Non-pigmented ciliary epithelial cell (primary cell): ENCODE measurements at regions not wholly inside any gene's neighbourhood (a gene's known extent, or its start where the extent isn't known, plus 50 kb on each side); places are given as distances from the start of the nearest gene placed in this dataset.

Experiments used
- DNase-seq: peaks from one replicate; pipeline ENCODE4 v3.0.0-alpha.2; 2010; ENCODE audit warnings: low read depth

DNA sequence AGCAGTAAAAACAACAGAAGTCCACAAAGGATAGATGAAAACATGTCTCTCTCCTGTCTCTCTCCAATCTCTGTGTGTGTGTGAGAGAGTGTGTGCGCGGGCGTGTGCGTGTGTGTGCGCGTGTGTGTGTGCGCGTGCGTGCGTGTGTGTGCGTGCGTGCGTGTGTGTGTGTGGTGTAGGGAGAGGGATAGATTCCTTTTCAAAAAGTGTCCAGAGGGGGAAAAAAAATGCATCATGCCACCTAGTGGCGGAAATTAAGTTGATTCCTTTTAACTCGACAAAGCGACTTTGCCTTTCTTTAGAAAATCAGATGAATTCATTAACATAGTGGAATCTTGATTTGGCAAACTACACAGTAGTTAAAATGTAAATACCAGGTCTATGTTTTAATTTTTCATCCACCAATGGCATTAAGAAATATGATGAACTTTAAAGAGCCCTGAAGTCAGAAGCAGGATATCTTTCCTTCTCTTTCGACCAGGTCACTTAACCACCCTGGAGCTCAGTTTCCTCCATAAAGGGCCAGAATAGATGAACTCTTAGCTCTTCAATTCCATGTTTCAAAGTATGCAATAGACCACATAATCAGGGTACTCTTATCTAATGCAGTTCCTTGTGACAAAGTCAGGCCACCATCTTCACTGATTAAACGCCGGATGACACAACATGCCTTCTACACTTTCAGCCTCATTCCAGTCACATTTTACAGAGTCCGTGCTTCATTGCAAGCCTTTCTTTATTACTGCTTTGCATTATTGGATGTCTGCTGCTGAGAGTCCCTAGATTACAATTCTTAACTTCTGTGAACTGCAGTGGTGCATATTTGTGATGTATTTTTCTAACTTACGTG is 162.8 kb downstream of the FBXO8 start:
- peak; percentile 38 for DNase-seq

GRCh38 chr4:174119830-174120229 is 163.6 kb downstream of the FBXO8 start:
- no peak for DNase-seq

- peak; percentile 6 for DNase-seq
Observed at GRCh38 chr4:174119051-174119450, 164.4 kb downstream of the FBXO8 start.

GRCh38 chr4:174118171-174118570 is 165.3 kb downstream of the FBXO8 start:
- no peak for DNase-seq

- DNase-seq, result no peak
Observed at GRCh38 chr4:174117445-174117844, 166.0 kb downstream of the FBXO8 start.

- no peak for DNase-seq
Observed at GRCh38 chr4:174116021-174116420, 167.4 kb downstream of the FBXO8 start.

GRCh38 chr4:174111422-174111821 is 172.0 kb downstream of the FBXO8 start:
- DNase-seq, result no peak

DNA sequence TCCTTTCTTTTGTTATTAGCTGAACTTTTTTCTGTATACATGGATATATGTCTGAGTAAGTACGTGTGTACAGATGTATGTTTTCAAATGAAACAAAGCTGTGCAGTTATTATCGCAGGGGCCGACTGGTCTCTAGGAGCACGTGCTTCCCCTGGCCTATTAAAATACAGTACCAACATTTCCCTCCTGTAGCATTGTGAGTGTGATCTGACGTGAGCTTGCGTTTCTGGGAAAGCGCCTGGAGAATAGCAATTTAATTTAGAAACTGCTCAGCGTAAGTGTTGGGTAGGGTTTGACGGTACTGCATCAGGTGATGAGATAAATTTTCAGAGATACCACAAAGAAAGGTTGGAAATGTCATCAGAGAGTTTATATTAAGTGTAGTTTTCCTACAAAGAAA is 173.3 kb downstream of the FBXO8 start:
- no peak for DNase-seq

DNA sequence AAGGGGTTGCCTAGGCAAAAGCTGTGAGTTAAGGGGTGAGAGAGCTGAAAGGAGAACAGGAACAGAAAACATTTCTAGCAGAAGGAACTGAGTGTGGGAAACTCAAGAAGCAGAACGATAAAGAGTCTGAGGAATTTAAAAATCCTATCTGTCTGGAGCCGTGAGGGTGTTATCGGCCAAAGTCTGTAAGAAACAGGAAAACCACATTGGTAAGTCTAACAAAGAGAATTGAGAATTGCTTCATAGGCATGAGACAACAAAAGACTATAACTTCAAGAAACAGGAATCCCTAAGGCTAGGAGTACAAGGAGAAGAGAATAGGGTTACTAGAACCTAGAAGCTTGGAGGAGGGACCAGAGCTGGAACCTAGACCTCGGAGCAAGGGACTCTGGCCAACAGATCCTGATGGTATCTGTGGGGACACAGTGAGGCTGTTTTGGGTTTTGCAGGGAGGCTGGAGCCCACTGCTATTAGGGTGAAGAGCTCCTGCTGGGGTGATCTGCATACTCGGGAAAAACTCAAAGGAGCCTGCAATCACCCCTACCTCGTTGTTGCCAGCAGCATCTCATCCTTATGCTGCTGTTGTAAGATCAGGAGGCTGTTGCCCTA is 175.6 kb downstream of the FBXO8 start:
- no peak for DNase-seq

DNA sequence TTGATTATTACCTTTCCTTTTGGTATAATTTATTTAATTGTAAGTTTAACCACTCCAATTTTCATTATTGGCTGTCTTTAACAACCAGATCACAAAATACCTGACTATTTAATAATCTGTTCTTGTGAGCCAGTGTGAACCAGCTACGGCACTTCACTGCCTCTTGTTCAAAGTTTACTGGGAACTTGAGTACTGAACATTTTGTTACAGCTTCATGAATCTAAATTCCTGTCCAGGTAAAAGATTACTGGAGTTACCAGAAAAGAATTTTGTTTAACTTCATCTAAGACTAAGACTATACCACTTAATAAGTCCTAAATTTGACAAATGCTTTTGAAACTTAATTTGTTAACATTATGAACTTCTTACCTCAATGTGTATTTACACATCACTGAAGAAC is 178.3 kb downstream of the FBXO8 start:
- no peak for DNase-seq

GRCh38 chr4:174100910-174101309 is 182.6 kb downstream of the FBXO8 start:
- DNase-seq, result no peak

DNA sequence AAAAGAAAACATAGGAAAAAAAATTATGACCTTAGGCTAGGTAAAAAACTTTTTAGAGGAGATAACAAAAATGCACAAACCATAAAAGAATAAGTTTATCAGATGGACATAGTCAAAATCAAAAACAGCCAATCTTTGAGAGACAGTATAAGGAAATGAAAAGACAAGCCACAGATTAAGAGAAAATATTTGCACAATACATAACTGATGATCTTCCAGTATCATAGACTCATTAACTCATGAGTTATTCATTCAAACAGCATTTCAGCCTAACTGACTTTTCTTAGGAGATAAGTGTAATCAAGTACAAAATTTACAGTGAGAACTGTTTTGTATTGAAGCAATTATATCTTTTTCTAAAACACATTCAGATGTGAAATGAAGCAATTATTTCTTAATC is 183.8 kb downstream of the FBXO8 start:
- DNase-seq, result no peak

DNA sequence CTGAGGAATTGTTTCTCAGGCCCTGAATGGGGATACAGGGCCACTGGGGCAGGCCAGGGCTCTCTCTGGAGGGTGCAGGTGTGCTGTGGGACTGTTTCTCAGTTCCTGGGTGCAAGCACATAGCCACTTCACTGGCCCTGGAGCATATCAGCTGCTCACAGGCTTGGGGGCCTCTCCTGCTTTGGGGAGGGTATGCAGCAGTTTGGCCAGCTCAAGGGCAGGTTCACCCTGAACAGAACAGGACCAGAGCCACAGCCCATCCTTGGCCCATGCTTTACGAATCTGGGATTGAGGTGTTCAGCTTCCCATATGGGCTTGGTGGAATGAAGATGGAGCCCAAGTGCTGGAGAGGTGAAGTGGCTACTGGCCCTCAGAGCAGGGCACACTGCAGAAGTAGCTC is 186.5 kb downstream of the FBXO8 start:
- no peak for DNase-seq

- DNase-seq, result no peak
Observed at GRCh38 chr4:174096456-174096855, 187.0 kb downstream of the FBXO8 start.

- DNase-seq, result no peak
Observed at GRCh38 chr4:174091130-174091529, 192.3 kb downstream of the FBXO8 start.

DNA sequence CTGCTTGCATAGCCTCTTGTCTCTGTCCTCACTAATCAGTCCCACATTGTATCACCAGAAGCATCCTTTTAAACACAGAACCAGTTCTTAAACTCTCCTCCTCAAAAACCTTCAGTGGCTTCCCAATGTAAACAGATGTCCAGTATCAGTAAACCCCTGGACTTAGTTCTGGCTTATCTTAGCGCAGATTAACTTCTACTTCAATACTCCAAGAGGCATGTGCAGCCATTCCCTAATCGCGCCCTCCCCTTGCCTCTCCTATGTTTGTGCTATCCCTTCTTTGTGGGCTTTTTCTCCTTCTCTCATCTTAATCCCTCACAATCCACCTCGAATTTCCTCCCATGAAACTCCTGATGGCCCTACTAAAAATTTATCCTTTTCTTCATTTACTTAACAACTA is 193.8 kb downstream of the FBXO8 start:
- DNase-seq, result no peak

DNA sequence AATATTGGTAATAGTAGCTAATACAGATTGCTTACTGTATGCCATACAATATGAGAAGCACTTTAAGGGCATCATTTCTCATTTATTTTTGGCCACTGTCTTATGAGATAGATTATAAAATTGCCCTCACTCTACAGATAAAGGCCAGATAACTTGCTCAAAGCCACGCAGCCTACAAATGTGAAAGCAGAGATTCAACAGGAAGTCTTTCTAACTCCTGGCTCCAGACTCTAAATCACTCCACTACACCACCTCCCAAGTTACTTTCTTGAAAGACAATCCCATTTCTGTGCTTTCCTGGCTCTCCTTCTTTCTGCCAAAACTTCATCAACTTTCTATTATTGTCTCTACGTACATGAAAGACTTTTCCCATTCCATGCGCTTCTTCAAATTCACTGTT is 194.7 kb downstream of the FBXO8 start:
- DNase-seq, result no peak

GRCh38 chr4:174086829-174087799 is 196.4 kb downstream of the FBXO8 start:
- DNase-seq, result no peak

GRCh38 chr4:174084981-174085380 is 198.5 kb downstream of the FBXO8 start:
- no peak for DNase-seq

GRCh38 chr4:174084542-174084941 is 198.9 kb downstream of the FBXO8 start:
- no peak for DNase-seq

GRCh38 chr4:174080361-174080760 is 203.1 kb downstream of the FBXO8 start:
- DNase-seq, result no peak

GRCh38 chr4:174071595-174071994 is 211.9 kb downstream of the FBXO8 start:
- DNase-seq, result no peak
